ENCODE measurements at regions not wholly inside any gene's neighbourhood (a gene's known extent, or its start where the extent isn't known, plus 50 kb on each side); places are given as distances from the start of the nearest gene placed in this dataset.

GRCh38 chr7:91373111-91373800, 109.0 kb downstream of the FZD1 start:
- TF ChIP-seq, protein P1, sequence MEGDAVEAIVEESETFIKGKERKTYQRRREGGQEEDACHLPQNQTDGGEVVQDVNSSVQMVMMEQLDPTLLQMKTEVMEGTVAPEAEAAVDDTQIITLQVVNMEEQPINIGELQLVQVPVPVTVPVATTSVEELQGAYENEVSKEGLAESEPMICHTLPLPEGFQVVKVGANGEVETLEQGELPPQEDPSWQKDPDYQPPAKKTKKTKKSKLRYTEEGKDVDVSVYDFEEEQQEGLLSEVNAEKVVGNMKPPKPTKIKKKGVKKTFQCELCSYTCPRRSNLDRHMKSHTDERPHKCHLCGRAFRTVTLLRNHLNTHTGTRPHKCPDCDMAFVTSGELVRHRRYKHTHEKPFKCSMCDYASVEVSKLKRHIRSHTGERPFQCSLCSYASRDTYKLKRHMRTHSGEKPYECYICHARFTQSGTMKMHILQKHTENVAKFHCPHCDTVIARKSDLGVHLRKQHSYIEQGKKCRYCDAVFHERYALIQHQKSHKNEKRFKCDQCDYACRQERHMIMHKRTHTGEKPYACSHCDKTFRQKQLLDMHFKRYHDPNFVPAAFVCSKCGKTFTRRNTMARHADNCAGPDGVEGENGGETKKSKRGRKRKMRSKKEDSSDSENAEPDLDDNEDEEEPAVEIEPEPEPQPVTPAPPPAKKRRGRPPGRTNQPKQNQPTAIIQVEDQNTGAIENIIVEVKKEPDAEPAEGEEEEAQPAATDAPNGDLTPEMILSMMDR (IDR thresholded peaks at IDR 0.05) = no peak
- no peak for TF ChIP-seq ZFX (IDR thresholded peaks at IDR 0.05; ENCODE audit: borderline replicate concordance)

All from 22Rv1 (cell line).